Stimulated activated CD4-positive, alpha-beta T cell treated with anti-CD3 and anti-CD28 coated beads, Interleukin-2, amount 100 ng/mL, for 4 hours (primary cell): ENCODE measurements at regions not wholly inside any gene's neighbourhood (a gene's known extent, or its start where the extent isn't known, plus 50 kb on each side); places are given as distances from the start of the nearest gene placed in this dataset.

Experiments
- DNase-seq: peaks from one replicate; pipeline ENCODE4 v3.0.0-alpha.2; 2020; ENCODE audit warnings: low read depth

- DNase-seq: no peak
These were observed 148.3 kb downstream of the CCDC34 start for GRCh38 chr11:27214713-27215112.

DNA sequence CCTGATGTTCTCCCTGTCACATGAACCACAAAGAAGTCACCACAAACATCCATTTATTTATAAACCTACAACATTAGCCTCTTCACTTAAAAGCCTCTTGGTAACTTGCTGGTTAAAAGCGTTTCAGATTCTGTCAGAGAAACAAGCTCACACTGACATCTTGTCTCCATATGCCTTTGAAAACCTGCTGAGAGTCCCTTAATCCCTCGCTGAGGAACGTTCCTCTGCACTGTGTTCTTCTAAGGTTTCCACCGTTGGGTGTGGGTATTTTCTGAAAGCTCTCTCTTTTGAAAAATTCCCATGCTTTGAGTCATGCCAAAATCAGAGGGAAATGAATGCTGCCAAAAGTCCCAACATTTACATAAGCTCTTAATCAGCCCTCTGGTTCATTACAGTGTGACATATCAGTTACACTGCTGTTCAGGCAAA, 149.8 kb downstream of the CCDC34 start:
- no peak for DNase-seq

DNA sequence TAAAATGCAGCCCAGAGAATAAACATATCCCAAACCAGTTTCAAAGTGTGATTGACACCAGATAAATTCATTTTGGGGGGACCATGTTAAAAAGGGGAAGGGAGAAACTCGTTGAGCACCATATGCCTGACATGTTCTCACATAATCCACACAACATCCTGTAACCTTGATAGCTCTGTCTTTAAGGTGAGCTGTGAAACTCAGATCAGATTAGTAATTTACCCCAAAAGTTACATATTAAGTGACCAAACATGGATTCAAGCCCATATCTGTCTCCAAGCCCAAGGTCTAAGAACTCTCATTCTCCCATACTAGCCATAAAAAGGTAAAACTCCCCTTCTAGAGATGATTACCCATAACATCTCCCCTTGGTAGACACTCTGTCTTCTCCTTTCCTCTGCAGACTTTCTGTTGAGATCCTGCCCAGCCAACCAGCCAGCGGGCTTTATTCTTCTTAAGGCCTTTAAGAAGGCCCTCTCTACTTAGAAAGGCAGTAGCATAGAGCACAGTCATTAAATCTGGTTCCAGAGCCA, 150.7 kb downstream of the CCDC34 start:
- no peak for DNase-seq

DNA sequence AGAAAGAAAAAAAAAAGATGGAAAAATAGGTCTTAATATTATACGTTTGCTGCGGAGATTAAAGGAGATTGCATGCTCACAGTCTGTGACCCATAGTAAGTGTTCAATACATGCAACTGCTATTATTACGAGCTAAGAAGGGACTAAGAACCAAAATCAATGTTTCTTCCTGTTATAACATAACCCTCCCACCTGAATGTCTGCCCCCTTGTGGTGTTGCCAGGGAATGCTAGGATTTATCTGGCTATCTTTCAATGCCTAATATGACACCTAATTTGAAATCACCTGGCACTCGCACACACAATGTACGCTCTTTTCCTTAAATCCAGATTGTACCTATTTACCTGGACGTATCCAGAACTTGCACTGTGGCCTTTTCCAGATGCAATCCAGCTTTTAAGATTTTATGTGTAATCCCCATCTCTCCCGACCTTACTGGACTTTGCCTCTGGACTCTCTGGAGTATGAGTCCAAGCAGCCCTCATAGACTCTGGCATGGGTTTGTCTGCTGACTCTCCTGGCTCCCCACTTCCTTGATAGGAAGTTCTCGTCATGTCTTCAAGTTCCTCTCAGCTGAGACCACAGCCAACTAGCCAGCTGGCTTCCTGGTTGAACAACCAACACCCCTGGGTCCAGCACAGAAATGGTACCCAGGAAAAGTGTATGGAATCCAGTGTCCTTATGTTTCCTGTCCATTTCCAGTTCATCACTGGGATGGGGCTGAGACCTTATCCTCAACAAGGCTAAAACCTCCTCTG, 151.5 kb downstream of the CCDC34 start:
- no peak for DNase-seq

DNA sequence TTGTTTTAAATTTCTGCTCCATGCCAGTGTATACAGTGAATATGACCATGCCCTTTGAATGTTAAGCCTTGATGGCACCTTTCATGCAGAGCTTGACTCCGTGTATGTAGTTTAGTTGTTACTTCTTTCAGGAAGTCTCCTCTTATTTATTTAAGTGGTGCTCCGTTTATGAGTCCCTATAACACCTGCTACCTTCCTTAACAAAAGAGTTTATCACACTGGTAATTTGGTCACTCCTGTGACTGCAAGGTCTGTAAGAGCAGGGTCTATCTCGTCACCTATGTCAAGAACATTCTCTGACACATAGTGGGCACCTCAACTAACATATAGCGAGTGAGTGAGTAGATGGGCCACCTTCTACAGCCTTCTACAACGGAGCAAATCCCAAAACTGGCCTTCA, 152.5 kb downstream of the CCDC34 start:
- no peak for DNase-seq

DNA sequence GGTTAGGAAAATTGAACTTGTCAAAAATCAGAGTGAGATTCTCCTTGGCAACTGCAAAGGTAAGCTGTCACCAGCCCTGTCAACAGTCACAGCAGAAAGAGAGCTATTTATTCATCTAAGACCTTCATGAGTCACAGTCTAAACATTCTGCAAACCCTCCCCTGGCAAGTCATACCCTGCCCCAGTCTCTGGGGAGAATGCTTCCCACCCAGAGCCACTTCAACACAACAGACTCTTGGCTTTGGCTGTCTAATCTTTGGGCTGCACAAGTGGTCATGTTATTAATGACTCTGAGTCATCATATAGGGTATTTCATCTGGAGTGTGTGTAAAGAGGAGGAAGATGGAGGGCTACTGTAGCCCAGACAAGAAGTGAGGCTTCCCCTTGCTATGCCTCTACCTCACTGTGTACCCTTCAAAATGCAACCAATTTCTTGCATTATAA, 153.4 kb downstream of the CCDC34 start:
- DNase-seq: no peak

GRCh38 chr11:27208846-27209245, 154.2 kb downstream of the CCDC34 start:
- DNase-seq: no peak

DNA sequence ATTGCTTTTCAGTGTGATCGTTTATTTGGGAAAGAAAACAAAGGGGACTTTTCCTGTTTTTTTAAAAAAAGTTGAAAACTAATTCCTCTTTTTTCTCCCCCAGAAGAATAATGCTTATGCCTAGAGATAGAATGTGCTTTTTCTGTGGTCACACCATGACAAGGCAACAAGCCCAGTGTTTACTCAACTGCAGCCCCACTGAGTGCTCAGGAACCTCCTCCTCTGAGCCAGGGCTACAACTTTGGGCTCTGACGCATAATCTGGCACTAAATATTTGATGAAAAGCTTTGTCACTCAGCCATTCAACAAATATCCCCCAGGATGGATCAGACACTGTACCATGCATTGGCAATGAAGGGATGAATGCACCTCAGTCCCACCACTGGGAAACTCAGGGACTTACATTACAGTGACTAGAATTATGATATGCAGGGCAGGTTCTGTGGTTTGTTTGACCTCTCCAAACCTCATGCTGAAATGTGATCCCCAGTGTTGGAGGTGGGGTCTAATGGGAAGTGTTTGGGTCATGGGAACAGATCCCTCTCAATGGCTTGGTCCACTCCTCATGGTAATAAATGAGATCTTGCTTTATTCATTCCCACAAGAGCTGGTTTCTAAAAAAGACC, 155.9 kb downstream of the CCDC34 start:
- DNase-seq: no peak

GRCh38 chr11:27205779-27206570, 157.0 kb downstream of the CCDC34 start:
- DNase-seq: no peak

DNA sequence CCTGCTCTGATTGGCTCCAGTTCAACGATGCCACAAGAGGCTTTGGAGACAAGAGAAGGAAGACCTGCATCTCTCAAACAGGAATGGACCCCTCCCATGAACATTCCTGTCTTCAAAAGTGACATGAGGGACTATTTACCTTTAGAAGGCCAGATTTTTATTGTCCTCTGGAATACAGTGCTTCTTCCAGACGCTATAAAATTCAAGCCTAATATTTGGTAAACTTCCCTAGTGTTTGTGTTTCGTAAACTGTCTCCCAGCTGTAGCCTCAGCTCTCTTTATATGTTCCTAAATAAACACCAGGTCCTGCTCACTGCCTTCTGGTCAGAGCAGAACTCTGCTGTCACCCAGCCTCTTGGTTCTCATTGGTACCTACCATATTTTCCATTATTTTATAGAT, 157.8 kb downstream of the CCDC34 start:
- no peak for DNase-seq

DNA sequence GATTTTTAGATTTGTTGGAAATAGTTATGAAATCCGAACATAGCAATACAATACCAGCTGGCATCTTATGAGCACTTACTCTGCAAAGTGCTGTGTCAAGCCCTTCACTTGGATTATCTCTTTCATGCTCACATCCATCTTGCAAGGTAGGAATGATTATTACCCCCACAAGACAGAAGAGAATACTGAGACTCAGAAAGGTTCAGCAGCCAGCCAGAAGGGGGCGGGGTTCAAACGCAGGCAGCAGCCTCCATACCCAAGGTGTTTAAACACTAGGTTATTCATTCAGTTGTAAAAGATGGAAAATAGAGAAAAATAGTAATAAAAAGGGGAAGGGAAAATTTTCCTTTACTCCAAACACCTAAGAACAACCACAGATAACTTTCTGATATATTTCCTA, 158.5 kb downstream of the CCDC34 start:
- no peak for DNase-seq

- no peak for DNase-seq
These were observed 159.9 kb downstream of the CCDC34 start for GRCh38 chr11:27203077-27203647.

DNA sequence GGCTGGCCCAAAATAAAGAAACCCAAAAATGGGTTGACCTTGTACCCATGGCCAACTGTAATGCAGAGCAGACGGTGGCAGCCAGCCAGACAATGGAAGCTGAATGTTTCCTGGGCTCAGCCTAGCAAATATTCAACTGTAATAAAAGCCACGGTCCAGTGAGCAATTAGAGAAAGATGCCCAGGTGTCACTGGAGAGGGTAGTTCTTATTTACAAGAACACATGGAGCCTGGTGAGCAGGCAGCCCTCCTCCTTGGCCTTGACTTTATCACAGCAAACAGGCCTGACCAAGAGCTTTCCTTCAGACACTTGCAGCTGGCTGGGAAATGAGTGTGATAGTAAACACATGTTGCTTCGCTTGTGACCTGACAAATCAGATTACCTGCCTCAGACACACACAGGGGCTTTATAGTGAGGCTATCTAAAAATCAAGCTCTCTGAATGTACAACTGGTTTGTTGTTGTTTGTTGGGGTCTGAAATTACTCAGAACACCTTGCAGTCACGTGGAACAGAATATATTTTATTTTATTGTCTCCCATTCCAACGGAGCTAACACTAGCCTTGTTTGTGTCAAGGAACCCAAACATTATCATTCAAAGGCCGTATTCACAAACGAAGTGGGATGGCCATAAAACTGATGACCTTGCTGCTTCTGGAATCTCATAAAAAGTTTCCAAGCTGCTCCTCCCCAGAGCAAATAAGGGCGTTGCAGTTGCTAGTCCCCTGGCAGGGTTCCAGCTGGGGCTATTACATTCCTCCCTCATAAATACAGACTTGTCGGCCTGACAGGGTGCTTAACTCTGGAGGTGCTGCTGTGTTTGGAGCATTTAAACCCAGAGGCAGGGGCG, 161.1 kb downstream of the BBOX1 start:
- DNase-seq: no peak

DNA sequence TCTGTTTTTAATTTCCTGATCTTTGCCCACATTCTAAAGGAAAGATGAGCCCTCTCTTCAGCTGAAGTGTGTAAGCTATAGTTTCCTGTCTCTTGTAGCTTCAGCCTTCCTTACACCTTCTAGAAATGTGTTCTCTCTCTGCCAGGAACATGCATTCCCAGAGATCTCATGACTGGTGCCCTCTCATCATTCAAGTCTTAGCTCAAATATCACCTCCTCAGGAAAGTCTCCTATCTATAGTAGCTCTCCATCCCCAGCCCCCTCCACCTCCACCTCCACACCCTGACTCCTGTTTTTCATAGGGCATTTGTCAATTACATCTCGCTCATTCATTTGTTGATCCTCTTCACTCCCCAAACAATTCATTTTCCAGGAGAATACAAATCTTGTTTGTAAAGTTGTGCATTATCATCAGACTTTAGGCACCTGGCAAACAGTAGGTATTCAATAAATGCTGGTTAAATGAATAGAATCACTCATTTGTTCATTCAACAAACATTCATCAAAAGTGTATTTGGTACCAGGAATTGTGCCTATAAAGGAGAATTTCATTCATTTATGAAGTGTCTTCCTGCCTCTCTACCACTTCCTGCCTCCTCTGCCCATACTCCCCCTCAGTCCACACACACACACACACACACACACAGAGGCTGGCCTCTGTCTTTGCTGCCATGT, 160.3 kb downstream of the BBOX1 start:
- no peak for DNase-seq

DNA sequence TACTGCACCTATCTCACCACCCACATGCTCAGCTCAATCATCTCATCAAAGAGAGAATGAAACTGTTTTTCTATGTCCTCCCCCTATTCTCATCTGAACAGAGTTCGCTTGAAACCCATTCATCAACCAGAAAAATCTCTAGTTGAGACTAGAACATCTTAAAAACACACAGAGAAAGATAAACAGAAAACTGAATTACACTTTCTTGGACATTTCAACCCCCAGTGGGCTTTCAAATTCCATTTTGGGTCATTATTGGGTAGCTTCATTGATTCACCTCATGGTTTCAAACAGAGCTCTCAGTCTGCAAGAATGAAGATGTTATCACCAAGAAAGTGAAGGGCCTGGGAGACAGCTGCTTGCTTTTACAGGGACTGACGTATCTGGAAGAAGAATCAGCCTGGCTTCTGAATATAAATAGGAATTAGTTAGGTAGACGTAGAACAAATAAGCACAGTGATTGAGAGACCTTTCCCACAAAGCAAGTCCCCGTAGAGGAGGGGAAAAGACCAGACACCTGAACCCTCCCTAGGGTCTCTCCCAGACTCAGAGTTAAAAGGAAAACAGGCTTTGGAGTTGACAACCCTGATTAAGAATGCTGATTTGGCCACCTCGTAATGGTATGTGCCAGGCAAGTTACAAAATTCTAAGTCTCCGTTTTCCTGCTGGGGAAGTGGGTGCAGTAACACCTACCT, 155.7 kb downstream of the BBOX1 start:
- no peak for DNase-seq

- DNase-seq: no peak
These were observed 155.2 kb downstream of the BBOX1 start for GRCh38 chr11:27195837-27196202.

DNA sequence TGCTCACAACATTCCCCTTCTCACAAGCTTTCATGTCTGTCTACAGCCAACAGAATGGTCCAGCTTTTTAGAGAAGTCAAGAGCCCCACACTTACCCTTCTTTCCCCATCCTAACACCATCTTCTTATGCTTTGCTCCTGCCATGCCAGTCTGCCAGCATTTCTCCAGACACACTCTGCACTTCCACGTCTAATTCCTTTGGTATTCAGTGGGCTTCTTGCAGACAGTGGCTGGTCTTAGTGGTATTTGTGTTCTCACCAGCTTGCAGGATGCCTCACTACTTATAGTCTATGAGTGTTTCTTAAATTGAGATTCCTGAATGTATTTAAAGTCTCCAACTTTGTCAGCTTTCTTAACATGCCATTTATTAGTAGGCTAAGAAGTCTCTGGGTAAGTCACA, 154.4 kb downstream of the BBOX1 start:
- no peak for DNase-seq

DNA sequence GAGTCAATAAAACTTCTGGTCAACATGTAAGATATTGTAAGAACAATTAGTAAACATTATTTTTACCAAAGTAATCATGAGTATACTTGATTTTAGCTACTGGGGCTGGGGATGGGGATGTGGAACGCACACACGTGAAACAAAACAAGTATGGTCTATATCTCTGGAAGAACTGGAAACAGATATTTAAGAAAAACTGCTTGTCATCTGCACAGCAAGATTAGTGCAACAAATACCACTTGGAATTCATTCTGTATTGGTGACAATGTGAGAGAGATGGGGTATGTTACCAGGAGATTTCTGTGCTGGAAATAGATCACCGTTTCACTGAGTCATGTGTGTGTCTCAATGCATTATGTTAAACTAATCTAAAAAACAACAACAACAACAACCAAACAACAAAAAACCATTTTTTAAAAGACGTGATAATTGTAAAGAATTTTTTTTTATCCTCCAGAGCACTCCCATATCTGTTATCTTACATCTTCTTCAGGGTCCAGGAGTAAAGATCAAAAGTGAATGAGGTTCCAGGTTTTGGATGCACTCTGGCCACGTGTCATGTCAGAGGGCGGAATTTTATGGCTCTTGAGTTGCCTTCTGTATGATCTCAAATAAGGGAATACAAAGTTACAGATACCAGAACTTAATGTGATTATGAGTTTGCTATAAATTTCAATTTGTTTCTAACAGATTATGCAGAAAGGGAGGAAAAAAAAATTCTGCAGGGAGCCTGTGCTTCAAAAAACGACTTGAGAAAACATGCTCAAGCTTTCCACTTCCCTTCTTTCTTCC, 153.0 kb downstream of the BBOX1 start:
- DNase-seq: no peak

DNA sequence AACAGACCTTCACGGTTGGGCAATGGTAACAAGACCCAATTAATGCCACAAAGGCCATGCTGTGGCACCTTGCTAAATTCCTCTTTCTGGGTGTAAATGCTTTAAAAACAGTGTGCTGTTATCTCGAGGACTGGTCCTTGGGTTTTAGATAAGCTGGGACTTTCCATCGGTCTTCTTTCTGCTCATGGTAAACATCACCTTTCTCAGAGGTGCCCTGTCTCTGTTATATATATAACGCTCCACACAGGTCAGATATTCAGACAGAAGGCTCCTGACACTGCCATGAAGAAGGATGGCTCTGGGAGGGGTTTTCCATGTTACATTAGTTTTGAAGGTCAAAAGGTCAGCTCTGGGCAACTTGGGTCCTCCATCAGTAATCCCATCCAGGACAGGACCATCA, 151.6 kb downstream of the BBOX1 start:
- DNase-seq: no peak

DNA sequence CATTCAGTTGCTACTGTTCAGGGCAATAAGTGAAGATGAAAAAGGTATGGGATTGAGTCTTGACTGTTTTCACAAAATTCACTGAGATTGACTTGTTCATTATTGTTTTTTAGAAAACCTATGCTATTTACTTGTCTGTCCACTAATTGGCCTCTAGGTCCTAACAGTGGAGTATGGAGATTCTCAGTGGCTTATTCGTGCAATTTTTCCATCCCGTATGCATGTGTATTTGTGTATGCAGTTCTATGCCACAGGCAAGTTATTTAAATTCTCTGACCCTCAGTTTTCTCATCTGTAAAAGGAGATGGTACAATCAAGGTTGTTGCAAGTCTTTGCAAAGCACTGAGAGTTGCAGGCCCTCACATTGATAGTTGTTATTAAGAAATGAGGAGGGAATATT, 151.0 kb downstream of the BBOX1 start:
- DNase-seq: no peak
